CD4-positive, alpha-beta T cell (primary cell): ENCODE measurements at regions not wholly inside any gene's neighbourhood (a gene's known extent, or its start where the extent isn't known, plus 50 kb on each side); places are given as distances from the start of the nearest gene placed in this dataset.

ENCODE experiments used
- ATAC-seq: fragments of 200-7000 bp; cut with Tn5 transposase; one replicate; pipeline ENCODE4 v1.10.0; 2022; ENCODE audit warnings: mild to moderate bottlenecking; ENCODE audit not compliant: poor library complexity
- CTCF ChIA-PET: fragments of 350-600 bp; sonication (Branson Sonifier 250); formaldehyde crosslinking; loops from one replicate; lab custom pipeline; 2021; ENCODE audit warnings: antibody characterized with exemption, inconsistent platforms; lab: Charles Lee
- POLR2A ChIA-PET: fragments of 350-600 bp; sonication (Branson Sonifier 250); formaldehyde crosslinking; loops from one replicate; lab custom pipeline; 2021; ENCODE audit warnings: antibody characterized with exemption, inconsistent platforms; lab: Charles Lee
- DNase-seq, 14 experiments: peaks; one replicate each; pipeline ENCODE4 v3.0.0-alpha.2; 2013 to 2020; ENCODE audit warnings: mixed read lengths in 2 of 14
- H3K27ac ChIP-seq, 2 donors: one replicate each; pipeline versions ENCODE4 v1.5.1 to v1.7.0; 2013; ENCODE audit warnings: low read length in 2 of 2, low read depth in 1 of 2, mild to moderate bottlenecking in 1 of 2
- H3K27me3 ChIP-seq, 2 experiments: 1 replicate in 1 of 2; 2 replicates in 1 of 2; pipeline versions ENCODE4 v1.6.1 to v1.7.0; 2013; ENCODE audit warnings: low read length in 2 of 2, control low read depth in 1 of 2, mild to moderate bottlenecking in 1 of 2, moderate library complexity in 1 of 2; ENCODE audit not compliant: insufficient read depth in 2 of 2, control insufficient read depth in 1 of 2
- H3K36me3 ChIP-seq: one replicate; pipeline ENCODE4 v1.6.1; 2013; ENCODE audit warnings: low read length, control low read depth; ENCODE audit not compliant: insufficient read depth
- H3K4me1 ChIP-seq: one replicate; pipeline ENCODE4 v1.6.1; 2013; ENCODE audit warnings: low read length, control low read depth; ENCODE audit not compliant: insufficient read depth
- H3K4me3 ChIP-seq: one replicate; pipeline ENCODE4 v1.5.1; 2013; ENCODE audit warnings: mild to moderate bottlenecking, low read length, moderate library complexity
- H3K9me3 ChIP-seq, 2 experiments: 1 replicate in 1 of 2; 2 replicates in 1 of 2; pipeline versions ENCODE4 v1.6.1 to v1.7.0; 2013; ENCODE audit warnings: low read length in 2 of 2, mild to moderate bottlenecking in 2 of 2, control low read depth in 1 of 2, moderate library complexity in 1 of 2; ENCODE audit not compliant: control insufficient read depth in 1 of 2, insufficient read depth in 1 of 2
- H3K27ac Mint-ChIP-seq: one replicate; pipeline ENCODE4 v1.8.0; 2020; ENCODE audit warnings: mixed read lengths
- H3K27me3 Mint-ChIP-seq: one replicate; pipeline ENCODE4 v1.8.0; 2021; ENCODE audit warnings: mixed read lengths
- H3K36me3 Mint-ChIP-seq: one replicate; pipeline ENCODE4 v1.8.0; 2021; ENCODE audit warnings: low read depth, mixed read lengths
- H3K4me1 Mint-ChIP-seq: one replicate; pipeline ENCODE4 v1.8.0; 2021; ENCODE audit warnings: low read depth, mixed read lengths
- H3K4me3 Mint-ChIP-seq: one replicate; pipeline ENCODE4 v1.8.0; 2020; ENCODE audit warnings: mild to moderate bottlenecking, mixed read lengths
- H3K9me3 Mint-ChIP-seq: one replicate; pipeline ENCODE4 v1.8.0; 2020; ENCODE audit warnings: mixed read lengths
- intact Hi-C, 2 experiments: fragments of 100-400 bp; cut with DNase I in 1 of 2; cut with micrococcal nuclease in 1 of 2; formaldehyde crosslinking; loops; one replicate each; pipeline versions ENCODE4 v1.15.1 to v1.9.0; 2023 to 2025; cut with DNase I, micrococcal nuclease
- TF ChIP-seq, protein P1 (sequence below): fragments of 200-600 bp; IDR thresholded peaks from one replicate; pipeline ENCODE4 v1.8.0; 2022; ENCODE audit warnings: antibody characterized with exemption, mild to moderate bottlenecking

DNA sequence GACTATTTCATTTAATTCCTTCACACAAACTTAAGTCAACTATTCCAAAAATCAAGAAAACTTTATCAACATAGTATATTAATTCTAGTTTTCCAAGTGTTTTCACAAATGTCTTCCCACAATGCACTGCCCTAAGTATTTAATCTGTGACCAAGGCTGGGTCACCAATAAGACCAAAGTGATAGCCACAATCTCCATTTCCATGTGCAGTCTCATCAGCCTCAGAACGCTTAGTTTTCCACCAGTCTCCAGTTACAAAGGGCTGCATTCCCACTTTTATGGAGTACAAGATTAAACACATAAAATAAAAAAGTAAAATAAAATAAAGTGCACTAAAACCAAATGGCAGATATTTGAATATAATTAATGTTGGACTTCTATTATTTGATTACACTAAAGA is 371.6 kb upstream of the CCNH start:
- Histone ChIP-seq H3K27ac (no peak overlapping the region), H3K36me3 (no peaks in the 10 kb centered on the region), H3K4me1 (no peaks in the 10 kb centered on the region), H3K27me3 (peaks cover 2 to 35% of the 10 kb centered on the region in 2 experiments), H3K9me3 (no peaks in the 10 kb centered on the region), H3K4me3 (no peak overlapping the region)
- Mint-ChIP-seq H3K4me1 (peaks cover 4% of the 10 kb centered on the region), H3K4me3 (no peak overlapping the region), H3K9me3 (no peaks in the 10 kb centered on the region), H3K27me3 (peaks cover 41% of the 10 kb centered on the region), H3K27ac (no peak overlapping the region), H3K36me3 (no peaks in the 10 kb centered on the region)
- DNase-seq: no peak
- CTCF ChIA-PET: interaction anchor here (2.1 kb wide), 1 partner anchor 906 kb away, joined by 9 read pairs; no protein-coding TSS in a partner anchor
- TF ChIP-seq, protein P1, sequence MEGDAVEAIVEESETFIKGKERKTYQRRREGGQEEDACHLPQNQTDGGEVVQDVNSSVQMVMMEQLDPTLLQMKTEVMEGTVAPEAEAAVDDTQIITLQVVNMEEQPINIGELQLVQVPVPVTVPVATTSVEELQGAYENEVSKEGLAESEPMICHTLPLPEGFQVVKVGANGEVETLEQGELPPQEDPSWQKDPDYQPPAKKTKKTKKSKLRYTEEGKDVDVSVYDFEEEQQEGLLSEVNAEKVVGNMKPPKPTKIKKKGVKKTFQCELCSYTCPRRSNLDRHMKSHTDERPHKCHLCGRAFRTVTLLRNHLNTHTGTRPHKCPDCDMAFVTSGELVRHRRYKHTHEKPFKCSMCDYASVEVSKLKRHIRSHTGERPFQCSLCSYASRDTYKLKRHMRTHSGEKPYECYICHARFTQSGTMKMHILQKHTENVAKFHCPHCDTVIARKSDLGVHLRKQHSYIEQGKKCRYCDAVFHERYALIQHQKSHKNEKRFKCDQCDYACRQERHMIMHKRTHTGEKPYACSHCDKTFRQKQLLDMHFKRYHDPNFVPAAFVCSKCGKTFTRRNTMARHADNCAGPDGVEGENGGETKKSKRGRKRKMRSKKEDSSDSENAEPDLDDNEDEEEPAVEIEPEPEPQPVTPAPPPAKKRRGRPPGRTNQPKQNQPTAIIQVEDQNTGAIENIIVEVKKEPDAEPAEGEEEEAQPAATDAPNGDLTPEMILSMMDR: no peak
- intact Hi-C loops: no loop called here
- ATAC-seq: no peak
- POLR2A ChIA-PET: no interaction called here

DNA sequence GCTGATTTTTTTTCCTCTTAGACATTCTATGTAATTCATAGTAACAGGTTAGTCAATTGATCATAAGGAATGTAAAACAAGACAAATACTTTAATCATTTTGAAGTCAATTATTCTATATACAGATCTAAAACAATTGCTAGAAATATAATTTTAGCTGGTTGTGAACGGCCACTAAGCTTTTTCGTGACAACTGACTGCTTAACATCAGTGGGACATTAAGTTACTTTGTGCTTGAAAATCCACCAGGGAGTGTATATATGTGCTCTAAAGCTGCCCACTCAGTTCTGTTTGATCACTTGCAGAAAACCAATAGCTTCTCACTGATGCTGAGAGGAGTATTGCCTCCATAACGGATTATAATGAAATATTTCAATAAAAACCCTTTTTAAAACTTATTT is 370.2 kb upstream of the CCNH start:
- Mint-ChIP-seq H3K27me3 (peaks cover 37% of the 10 kb centered on the region), H3K4me1 (peaks cover 4% of the 10 kb centered on the region), H3K4me3 (no peak overlapping the region), H3K36me3 (no peaks in the 10 kb centered on the region), H3K9me3 (no peaks in the 10 kb centered on the region), H3K27ac (no peak overlapping the region)
- ATAC-seq (no peak), DNase-seq (no peak)
- ChIA-PET POLR2A (no interaction called here), CTCF (interaction anchor here (2.1 kb wide), 1 partner anchor 908 kb away, joined by 9 read pairs; no protein-coding TSS in a partner anchor)
- intact Hi-C loops: no loop called here
- TF ChIP-seq, protein P1: no peak
- Histone ChIP-seq H3K36me3 (no peaks in the 10 kb centered on the region), H3K4me1 (no peaks in the 10 kb centered on the region), H3K27me3 (peaks cover 2 to 35% of the 10 kb centered on the region in 2 experiments), H3K9me3 (no peaks in the 10 kb centered on the region), H3K27ac (no peak overlapping the region), H3K4me3 (no peak overlapping the region)

DNA sequence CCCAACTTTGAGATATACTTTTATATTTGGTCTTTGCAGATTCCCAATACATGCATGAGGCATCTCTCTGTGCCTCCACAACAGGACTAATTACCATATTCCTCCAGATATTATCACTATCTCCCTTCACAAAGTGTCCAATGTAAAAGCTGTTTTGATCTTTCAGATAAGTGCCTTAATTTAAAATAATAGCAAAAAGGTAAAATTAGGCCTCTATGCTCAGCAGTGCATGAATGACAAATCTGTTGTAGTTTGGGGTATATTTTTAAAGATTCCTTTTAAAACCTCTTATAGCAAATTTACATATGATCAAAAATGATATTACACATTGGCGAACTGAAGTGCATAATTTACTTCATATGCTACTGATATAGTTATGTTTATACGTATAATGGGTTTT is 369.2 kb upstream of the CCNH start:
- H3K27me3 Mint-ChIP-seq: peaks cover 31% of the 10 kb centered on the region
- ATAC-seq: no peak
- H3K4me3 ChIP-seq: no peak overlapping the region
- H3K9me3 Mint-ChIP-seq: no peaks in the 10 kb centered on the region
- POLR2A ChIA-PET: no interaction called here
- intact Hi-C loops: loop anchor here (1.0 to 2.0 kb wide), 3 partner anchors 898 to 909 kb away; no protein-coding TSS in a partner anchor
- no peak overlapping the region for H3K27ac ChIP-seq
- H3K4me3 Mint-ChIP-seq: no peak overlapping the region
- DNase-seq: no peak
- no peaks in the 10 kb centered on the region for H3K36me3 ChIP-seq
- H3K36me3 Mint-ChIP-seq: no peaks in the 10 kb centered on the region
- CTCF ChIA-PET: interaction anchor here (1.5 to 2.1 kb wide), 3 partner anchors 900 to 909 kb away, joined by 7 to 20 read pairs (median 9); no protein-coding TSS in a partner anchor
- H3K4me1 Mint-ChIP-seq: peaks cover 4% of the 10 kb centered on the region
- H3K27ac Mint-ChIP-seq: no peak overlapping the region
- TF ChIP-seq, protein P1: no peak
- H3K4me1 ChIP-seq: no peaks in the 10 kb centered on the region
- H3K27me3 ChIP-seq: peaks cover 2 to 35% of the 10 kb centered on the region in 2 experiments
- H3K9me3 ChIP-seq: no peaks in the 10 kb centered on the region
